ENCODE measurements at regions not wholly inside any gene's neighbourhood (a gene's known extent, or its start where the extent isn't known, plus 50 kb on each side); places are given as distances from the start of the nearest gene placed in this dataset.

- Histone ChIP-seq H3K4me1 (no peaks in the 10 kb centered on the region), H3K4me3 (no peak overlapping the region), H3K27ac (no peak overlapping the region), H3K27me3 (no peaks in the 10 kb centered on the region), H3K9me3 (no peaks in the 10 kb centered on the region), H3K36me3 (no peaks in the 10 kb centered on the region)
- 85% methylated on average over 4 of the region's 4 CpGs for WGBS, 2 donors
- no peak for DNase-seq (ENCODE audit: low spot score in 2 of 2)
- TF ChIP-seq POLR2A (IDR thresholded peaks at IDR 0.05) (no peak), EP300 (IDR thresholded peaks at IDR 0.05) (no peak)
- TF ChIP-seq, protein P1, sequence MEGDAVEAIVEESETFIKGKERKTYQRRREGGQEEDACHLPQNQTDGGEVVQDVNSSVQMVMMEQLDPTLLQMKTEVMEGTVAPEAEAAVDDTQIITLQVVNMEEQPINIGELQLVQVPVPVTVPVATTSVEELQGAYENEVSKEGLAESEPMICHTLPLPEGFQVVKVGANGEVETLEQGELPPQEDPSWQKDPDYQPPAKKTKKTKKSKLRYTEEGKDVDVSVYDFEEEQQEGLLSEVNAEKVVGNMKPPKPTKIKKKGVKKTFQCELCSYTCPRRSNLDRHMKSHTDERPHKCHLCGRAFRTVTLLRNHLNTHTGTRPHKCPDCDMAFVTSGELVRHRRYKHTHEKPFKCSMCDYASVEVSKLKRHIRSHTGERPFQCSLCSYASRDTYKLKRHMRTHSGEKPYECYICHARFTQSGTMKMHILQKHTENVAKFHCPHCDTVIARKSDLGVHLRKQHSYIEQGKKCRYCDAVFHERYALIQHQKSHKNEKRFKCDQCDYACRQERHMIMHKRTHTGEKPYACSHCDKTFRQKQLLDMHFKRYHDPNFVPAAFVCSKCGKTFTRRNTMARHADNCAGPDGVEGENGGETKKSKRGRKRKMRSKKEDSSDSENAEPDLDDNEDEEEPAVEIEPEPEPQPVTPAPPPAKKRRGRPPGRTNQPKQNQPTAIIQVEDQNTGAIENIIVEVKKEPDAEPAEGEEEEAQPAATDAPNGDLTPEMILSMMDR (IDR thresholded peaks at IDR 0.05), result no peak
Observed at GRCh38 chr4:58606303-58606702, 1496.1 kb upstream of the IGFBP7 start.

GRCh38 chr4:58603951-58604350, 1493.8 kb upstream of the IGFBP7 start:
- no peak for TF ChIP-seq POLR2A (IDR thresholded peaks at IDR 0.05)
- TF ChIP-seq, protein P1 (IDR thresholded peaks at IDR 0.05), result no peak
- TF ChIP-seq EP300 (IDR thresholded peaks at IDR 0.05), result no peak
- Histone ChIP-seq H3K9me3 (no peaks in the 10 kb centered on the region), H3K27me3 (no peaks in the 10 kb centered on the region), H3K36me3 (no peaks in the 10 kb centered on the region), H3K4me3 (no peak overlapping the region), H3K4me1 (no peaks in the 10 kb centered on the region), H3K27ac (no peak overlapping the region)
- DNase-seq (ENCODE audit: low spot score in 2 of 2), result no peak
- WGBS, 2 donors, result 83 to 89% methylated on average over 4 of the region's 4 CpGs

DNA sequence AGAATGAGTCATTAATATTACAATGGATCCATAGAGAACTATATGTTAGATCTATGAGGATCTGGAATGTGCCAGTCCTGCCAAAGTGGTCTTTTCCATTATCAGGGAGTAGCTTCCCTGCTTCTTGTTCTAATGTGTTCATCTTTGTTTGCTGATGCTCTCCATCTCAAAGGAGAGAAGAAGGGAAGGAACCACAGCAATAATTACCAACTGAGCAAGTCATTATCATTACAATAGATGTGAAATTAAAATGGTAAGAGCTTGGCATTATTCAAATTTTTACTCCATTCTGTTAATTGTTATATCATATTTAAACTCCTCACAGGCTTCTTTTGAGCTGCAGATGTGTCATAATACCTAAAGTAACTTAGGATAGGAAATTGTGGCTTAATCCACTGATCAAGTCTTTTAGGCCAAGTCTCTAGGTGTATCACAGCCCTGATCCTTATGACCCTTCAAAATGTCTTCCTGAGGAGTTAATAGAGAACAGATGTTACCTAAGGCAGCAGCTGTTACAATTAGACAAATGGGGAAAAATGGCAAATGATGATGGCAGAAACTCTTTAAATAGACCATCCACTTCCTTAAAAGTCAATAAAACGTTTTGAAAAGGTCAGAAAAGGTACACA, 1492.7 kb upstream of the IGFBP7 start:
- no peaks in the 10 kb centered on the region for H3K9me3 ChIP-seq
- no peak overlapping the region for H3K27ac ChIP-seq
- H3K36me3 ChIP-seq, result no peaks in the 10 kb centered on the region
- no peak overlapping the region for H3K4me3 ChIP-seq
- TF ChIP-seq POLR2A (IDR thresholded peaks at IDR 0.05) (no peak), EP300 (IDR thresholded peaks at IDR 0.05) (no peak)
- TF ChIP-seq, protein P1 (IDR thresholded peaks at IDR 0.05), result no peak
- H3K27me3 ChIP-seq, result no peaks in the 10 kb centered on the region
- WGBS, 2 donors, result 5 to 13% methylated on average over 1 of the region's 1 CpG
- no peak for DNase-seq (ENCODE audit: low spot score in 2 of 2)
- H3K4me1 ChIP-seq, result no peaks in the 10 kb centered on the region

- Histone ChIP-seq H3K27ac (no peak overlapping the region), H3K27me3 (no peaks in the 10 kb centered on the region), H3K9me3 (no peaks in the 10 kb centered on the region), H3K4me1 (no peaks in the 10 kb centered on the region), H3K4me3 (no peak overlapping the region), H3K36me3 (no peaks in the 10 kb centered on the region)
- TF ChIP-seq, protein P1 (IDR thresholded peaks at IDR 0.05), result no peak
- TF ChIP-seq POLR2A (IDR thresholded peaks at IDR 0.05), result no peak
- TF ChIP-seq EP300 (IDR thresholded peaks at IDR 0.05), result no peak
- 42 to 48% methylated on average over 1 of the region's 1 CpG for WGBS, 2 donors
- no peak for DNase-seq (ENCODE audit: low spot score in 2 of 2)
Observed at GRCh38 chr4:58602022-58602421, 1491.8 kb upstream of the IGFBP7 start.

DNA sequence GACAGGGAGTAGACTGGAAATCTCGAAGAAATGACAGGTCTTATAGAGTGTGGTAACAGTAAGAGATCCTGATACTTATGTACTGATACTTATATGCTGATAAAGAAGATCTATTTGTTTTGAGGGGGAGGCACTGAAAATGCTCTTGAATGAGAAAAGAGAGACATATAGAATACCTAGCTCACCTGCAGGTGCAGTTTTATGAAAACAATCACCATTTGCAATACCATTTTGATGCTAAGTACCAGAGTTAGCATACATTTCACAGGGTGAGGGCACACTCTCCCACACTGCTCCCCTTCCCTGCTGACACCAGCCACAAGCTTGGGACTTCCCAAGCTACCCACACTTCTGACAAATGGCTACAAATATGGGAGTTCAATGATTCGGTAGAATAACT, 1490.1 kb upstream of the IGFBP7 start:
- Histone ChIP-seq H3K27ac (no peak overlapping the region), H3K27me3 (no peaks in the 10 kb centered on the region), H3K4me1 (no peaks in the 10 kb centered on the region), H3K36me3 (no peaks in the 10 kb centered on the region), H3K4me3 (no peak overlapping the region), H3K9me3 (no peaks in the 10 kb centered on the region)
- DNase-seq (ENCODE audit: low spot score in 2 of 2), result no peak
- WGBS, 2 donors, result 86 to 87% methylated on average over 2 of the region's 2 CpGs
- TF ChIP-seq, protein P1 (IDR thresholded peaks at IDR 0.05), result no peak
- TF ChIP-seq POLR2A (IDR thresholded peaks at IDR 0.05), result no peak
- TF ChIP-seq EP300 (IDR thresholded peaks at IDR 0.05), result no peak
